Loucy (cell line): ENCODE measurements at regions not wholly inside any gene's neighbourhood (a gene's known extent, or its start where the extent isn't known, plus 50 kb on each side); places are given as distances from the start of the nearest gene placed in this dataset.
A peak's percentile ranks its signal among the peaks of the same experiment; 100 is the strongest.

Source experiments
- H2AFZ ChIP-seq: fragments of 200-600 bp; sonication (generic); 2 replicates; pipeline ENCODE4 v1.6.0; 2016; ENCODE audit warnings: antibody characterized with exemption, mild to moderate bottlenecking, low read length, moderate library complexity
- H3F3A ChIP-seq: fragments of 200-600 bp; 2 replicates; pipeline ENCODE4 v1.6.0; 2016; ENCODE audit warnings: antibody characterized with exemption, low read depth, mild to moderate bottlenecking
- H3K27me3 ChIP-seq: fragments of 200-600 bp; sonication (generic); 2 replicates; pipeline ENCODE4 v1.6.1; 2014; ENCODE audit warnings: low read length, mild to moderate bottlenecking; ENCODE audit not compliant: insufficient read depth, poor library complexity, severe bottlenecking
- H3K36me3 ChIP-seq: fragments of 200-600 bp; sonication (generic); 2 replicates; pipeline ENCODE4 v1.6.1; 2016; ENCODE audit warnings: low read length; ENCODE audit not compliant: insufficient read depth
- H3K4me1 ChIP-seq: fragments of 200-600 bp; sonication (generic); 2 replicates; pipeline ENCODE4 v1.5.1; 2014; ENCODE audit warnings: low read length, mild to moderate bottlenecking; ENCODE audit not compliant: insufficient read depth, poor library complexity, severe bottlenecking
- H3K4me2 ChIP-seq: fragments of 200-600 bp; sonication (generic); 2 replicates; pipeline ENCODE4 v1.6.0; 2014; ENCODE audit warnings: antibody characterized with exemption, low read length, low read depth, mild to moderate bottlenecking; ENCODE audit not compliant: poor library complexity, severe bottlenecking
- H3K4me3 ChIP-seq: fragments of 200-600 bp; sonication (generic); 2 replicates; pipeline ENCODE4 v1.5.1; 2014; ENCODE audit warnings: low read length, mild to moderate bottlenecking, mixed read lengths; ENCODE audit not compliant: poor library complexity, severe bottlenecking
- H3K79me2 ChIP-seq: fragments of 200-600 bp; sonication (generic); 2 replicates; pipeline ENCODE4 v1.6.1; 2014; ENCODE audit warnings: low read length; ENCODE audit not compliant: insufficient read depth
- H3K9ac ChIP-seq: fragments of 200-600 bp; sonication (generic); 2 replicates; pipeline ENCODE4 v1.6.0; 2014; ENCODE audit warnings: mild to moderate bottlenecking, low read depth, low read length, moderate library complexity; ENCODE audit not compliant: poor library complexity, severe bottlenecking
- H3K9me2 ChIP-seq: fragments of 200-600 bp; sonication (generic); replicated peaks from 2 replicates; pipeline ENCODE4 v1.6.1; 2016; ENCODE audit warnings: low read depth, low read length, mixed read lengths
- H3K9me3 ChIP-seq: fragments of 200-600 bp; sonication (generic); 2 replicates; pipeline ENCODE4 v1.6.1; 2014; ENCODE audit warnings: mild to moderate bottlenecking, antibody characterized with exemption, low read length, low read depth; ENCODE audit not compliant: insufficient read depth
- H4K20me1 ChIP-seq: fragments of 200-600 bp; sonication (generic); 2 replicates; pipeline ENCODE4 v1.6.0; 2014; ENCODE audit warnings: antibody characterized with exemption, low read length, mild to moderate bottlenecking; ENCODE audit not compliant: insufficient read depth, poor library complexity, severe bottlenecking
- EZH2phosphoT487 ChIP-seq: fragments of 200-600 bp; IDR thresholded peaks from 2 replicates; pipeline ENCODE4 v1.6.1; 2018; ENCODE audit warnings: antibody characterized with exemption, mild to moderate bottlenecking, moderate library complexity, borderline replicate concordance
- TF ChIP-seq, protein P1 (sequence below): fragments of 200-600 bp; sonication (generic); conservative IDR thresholded peaks from 2 replicates; pipeline ENCODE4 v1.5.1; 2014; ENCODE audit warnings: mild to moderate bottlenecking, antibody characterized with exemption, low read length

DNA sequence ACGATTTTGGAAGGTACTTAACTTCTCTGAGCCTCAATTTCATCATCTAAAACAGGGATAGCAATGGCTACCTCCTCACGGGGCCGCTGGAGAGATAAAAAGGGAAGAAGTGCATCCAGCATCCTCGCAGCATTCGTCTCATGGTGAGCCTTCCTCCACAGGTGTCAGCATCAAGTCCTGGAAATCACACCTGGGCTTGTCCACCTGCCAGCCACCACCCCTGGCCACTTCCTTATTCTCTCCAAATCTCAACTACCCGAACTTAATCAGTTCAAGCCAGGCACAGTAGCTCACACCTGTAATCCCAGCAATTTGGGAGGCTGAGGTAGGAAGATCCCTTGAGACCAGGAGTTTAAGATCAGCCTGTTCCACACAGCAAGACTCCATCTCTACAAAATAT, 234.5 kb downstream of the LY86 start:
- H3K27me3 ChIP-seq = no peaks in the 10 kb centered on the region
- no peak overlapping the region for H3K9ac ChIP-seq
- TF ChIP-seq EZH2phosphoT487 = no peak
- TF ChIP-seq, protein P1, sequence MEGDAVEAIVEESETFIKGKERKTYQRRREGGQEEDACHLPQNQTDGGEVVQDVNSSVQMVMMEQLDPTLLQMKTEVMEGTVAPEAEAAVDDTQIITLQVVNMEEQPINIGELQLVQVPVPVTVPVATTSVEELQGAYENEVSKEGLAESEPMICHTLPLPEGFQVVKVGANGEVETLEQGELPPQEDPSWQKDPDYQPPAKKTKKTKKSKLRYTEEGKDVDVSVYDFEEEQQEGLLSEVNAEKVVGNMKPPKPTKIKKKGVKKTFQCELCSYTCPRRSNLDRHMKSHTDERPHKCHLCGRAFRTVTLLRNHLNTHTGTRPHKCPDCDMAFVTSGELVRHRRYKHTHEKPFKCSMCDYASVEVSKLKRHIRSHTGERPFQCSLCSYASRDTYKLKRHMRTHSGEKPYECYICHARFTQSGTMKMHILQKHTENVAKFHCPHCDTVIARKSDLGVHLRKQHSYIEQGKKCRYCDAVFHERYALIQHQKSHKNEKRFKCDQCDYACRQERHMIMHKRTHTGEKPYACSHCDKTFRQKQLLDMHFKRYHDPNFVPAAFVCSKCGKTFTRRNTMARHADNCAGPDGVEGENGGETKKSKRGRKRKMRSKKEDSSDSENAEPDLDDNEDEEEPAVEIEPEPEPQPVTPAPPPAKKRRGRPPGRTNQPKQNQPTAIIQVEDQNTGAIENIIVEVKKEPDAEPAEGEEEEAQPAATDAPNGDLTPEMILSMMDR = no peak
- H2AFZ ChIP-seq = no peak overlapping the region
- H3K79me2 ChIP-seq = no peaks in the 10 kb centered on the region
- no peaks in the 10 kb centered on the region for H3K9me2 ChIP-seq
- H3F3A ChIP-seq = no peaks in the 10 kb centered on the region
- no peaks in the 10 kb centered on the region for H4K20me1 ChIP-seq
- H3K4me3 ChIP-seq = no peak overlapping the region
- H3K4me1 ChIP-seq = peaks cover 48% of the 10 kb centered on the region
- H3K36me3 ChIP-seq = no peaks in the 10 kb centered on the region
- H3K4me2 ChIP-seq = no peak overlapping the region
- no peaks in the 10 kb centered on the region for H3K9me3 ChIP-seq

DNA sequence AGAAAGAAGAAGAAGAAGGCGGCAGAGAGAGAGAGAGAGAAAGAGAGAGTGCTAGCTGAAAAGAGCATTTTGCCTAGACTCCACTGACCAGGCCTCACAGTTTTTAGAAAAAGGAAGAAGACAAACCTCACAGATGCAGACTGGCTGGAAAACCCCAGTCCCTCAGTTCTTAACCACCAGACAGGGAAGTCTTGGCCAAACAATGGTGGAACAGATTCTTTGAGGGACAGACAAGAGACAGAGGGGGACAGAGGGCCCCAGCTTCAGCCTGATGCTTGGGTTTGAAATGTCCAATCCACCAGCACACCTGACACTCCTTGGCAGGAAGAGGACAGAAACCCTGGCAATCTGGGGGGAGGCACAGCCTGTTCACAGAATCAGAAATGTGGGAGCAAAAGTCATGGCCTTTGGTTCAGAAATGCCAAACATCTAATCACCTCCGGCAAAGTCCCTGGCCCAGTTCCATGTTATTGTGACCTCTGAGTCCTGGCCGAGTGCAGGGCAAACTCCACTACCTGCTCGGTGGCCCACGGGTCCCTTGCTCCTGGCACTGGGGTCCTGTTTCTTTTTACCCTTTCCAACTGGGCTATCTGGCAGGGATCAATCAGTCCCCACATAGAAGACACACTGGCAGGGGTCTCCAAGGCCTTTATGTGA, 235.2 kb downstream of the LY86 start:
- H4K20me1 ChIP-seq = no peaks in the 10 kb centered on the region
- peak overlapping the region; percentile 34; the same call in 1 of the 2 replicates for H2AFZ ChIP-seq
- H3K4me1 ChIP-seq = peaks cover 50% of the 10 kb centered on the region
- H3K4me2 ChIP-seq = no peak overlapping the region
- H3K79me2 ChIP-seq = no peaks in the 10 kb centered on the region
- no peaks in the 10 kb centered on the region for H3F3A ChIP-seq
- no peaks in the 10 kb centered on the region for H3K9me2 ChIP-seq
- H3K36me3 ChIP-seq = no peaks in the 10 kb centered on the region
- no peak overlapping the region for H3K4me3 ChIP-seq
- TF ChIP-seq EZH2phosphoT487 = no peak
- TF ChIP-seq, protein P1 = no peak
- no peaks in the 10 kb centered on the region for H3K27me3 ChIP-seq
- no peaks in the 10 kb centered on the region for H3K9me3 ChIP-seq
- no peak overlapping the region for H3K9ac ChIP-seq

DNA sequence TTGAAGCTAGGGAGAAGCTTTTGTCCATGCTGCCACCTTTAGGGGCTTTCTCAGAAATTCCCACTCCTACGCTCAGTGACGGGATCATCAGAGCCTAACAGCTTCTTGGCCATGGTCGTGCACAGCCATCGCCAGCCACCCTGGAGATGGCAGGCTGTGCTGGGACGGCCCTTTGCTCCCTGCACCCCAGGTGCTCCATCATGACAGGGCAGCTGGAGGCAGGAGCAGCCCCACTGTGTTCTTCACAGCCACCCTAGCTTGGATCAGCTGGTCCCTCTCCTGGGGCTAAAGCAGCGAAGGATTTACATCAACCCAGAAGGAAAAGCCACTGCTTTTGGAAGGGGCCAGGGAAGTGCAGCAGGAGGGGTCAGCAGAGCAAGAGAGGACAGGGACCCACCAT, 235.9 kb downstream of the LY86 start:
- no peaks in the 10 kb centered on the region for H4K20me1 ChIP-seq
- TF ChIP-seq, protein P1 = no peak
- no peak for TF ChIP-seq EZH2phosphoT487
- H3K27me3 ChIP-seq = no peaks in the 10 kb centered on the region
- no peaks in the 10 kb centered on the region for H3K36me3 ChIP-seq
- H3K4me3 ChIP-seq = no peak overlapping the region
- H3K9ac ChIP-seq = no peak overlapping the region
- peaks cover 50% of the 10 kb centered on the region for H3K4me1 ChIP-seq
- H2AFZ ChIP-seq = no peak overlapping the region
- H3F3A ChIP-seq = no peaks in the 10 kb centered on the region
- H3K9me3 ChIP-seq = no peaks in the 10 kb centered on the region
- no peak overlapping the region for H3K4me2 ChIP-seq
- no peaks in the 10 kb centered on the region for H3K79me2 ChIP-seq
- H3K9me2 ChIP-seq = no peaks in the 10 kb centered on the region
